ENCODE measurements at regions not wholly inside any gene's neighbourhood (a gene's known extent, or its start where the extent isn't known, plus 50 kb on each side); places are given as distances from the start of the nearest gene placed in this dataset.

DNA sequence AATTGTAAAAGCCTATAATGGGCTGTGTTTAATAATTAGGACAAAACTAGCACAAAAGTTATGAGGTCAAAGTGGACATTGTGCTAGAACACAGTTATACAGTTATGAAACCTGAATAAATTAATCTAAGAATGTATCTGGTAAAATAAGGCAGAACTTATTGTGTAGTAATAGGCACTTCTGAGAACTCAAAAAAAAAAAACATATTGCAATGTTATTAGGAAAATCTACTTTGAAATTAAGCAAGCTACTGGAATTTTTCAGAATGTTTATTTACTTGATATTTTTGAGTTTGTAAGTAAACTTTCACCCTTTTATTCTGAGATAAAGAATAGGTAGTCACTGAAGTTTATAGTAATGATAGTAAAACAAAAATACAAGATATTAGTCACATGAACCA, 135.8 kb upstream of the ABCB5 start:
- H3K36me3 Mint-ChIP-seq (ENCODE audit: low read depth, unreplicated experiment) = no peaks in the 10 kb centered on the region
- Histone ChIP-seq H4K20me1 (ENCODE audit: insufficient read depth, low read length) (no peaks in the 10 kb centered on the region), H2AFZ (ENCODE audit: low read depth, low read length) (no peak overlapping the region), H3K36me3 (ENCODE audit: insufficient read depth, low read length) (no peaks in the 10 kb centered on the region), H3K9me3 (ENCODE audit: insufficient read depth, low read depth, low read length) (no peaks in the 10 kb centered on the region), H3K27me3 (ENCODE audit: insufficient read depth, low read length) (no peaks in the 10 kb centered on the region), H3K4me1 (ENCODE audit: insufficient read depth, low read length) (no peaks in the 10 kb centered on the region), H3K4me3 (ENCODE audit: insufficient read depth, low read depth, low read length) (no peak overlapping the region), H3K4me2 (ENCODE audit: low read length) (no peak overlapping the region), H3K9ac (ENCODE audit: low read length) (no peak overlapping the region), H3K27ac (ENCODE audit: low read depth, low read length) (no peak overlapping the region), H3K79me2 (ENCODE audit: insufficient read depth, low read length) (no peaks in the 10 kb centered on the region)
- FAIRE-seq = no peak
- no peak for TF ChIP-seq EZH2 (IDR thresholded peaks at IDR 0.05; ENCODE audit: insufficient read depth, low read length)
- TF ChIP-seq, protein P1, sequence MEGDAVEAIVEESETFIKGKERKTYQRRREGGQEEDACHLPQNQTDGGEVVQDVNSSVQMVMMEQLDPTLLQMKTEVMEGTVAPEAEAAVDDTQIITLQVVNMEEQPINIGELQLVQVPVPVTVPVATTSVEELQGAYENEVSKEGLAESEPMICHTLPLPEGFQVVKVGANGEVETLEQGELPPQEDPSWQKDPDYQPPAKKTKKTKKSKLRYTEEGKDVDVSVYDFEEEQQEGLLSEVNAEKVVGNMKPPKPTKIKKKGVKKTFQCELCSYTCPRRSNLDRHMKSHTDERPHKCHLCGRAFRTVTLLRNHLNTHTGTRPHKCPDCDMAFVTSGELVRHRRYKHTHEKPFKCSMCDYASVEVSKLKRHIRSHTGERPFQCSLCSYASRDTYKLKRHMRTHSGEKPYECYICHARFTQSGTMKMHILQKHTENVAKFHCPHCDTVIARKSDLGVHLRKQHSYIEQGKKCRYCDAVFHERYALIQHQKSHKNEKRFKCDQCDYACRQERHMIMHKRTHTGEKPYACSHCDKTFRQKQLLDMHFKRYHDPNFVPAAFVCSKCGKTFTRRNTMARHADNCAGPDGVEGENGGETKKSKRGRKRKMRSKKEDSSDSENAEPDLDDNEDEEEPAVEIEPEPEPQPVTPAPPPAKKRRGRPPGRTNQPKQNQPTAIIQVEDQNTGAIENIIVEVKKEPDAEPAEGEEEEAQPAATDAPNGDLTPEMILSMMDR (IDR thresholded peaks at IDR 0.05; ENCODE audit: insufficient read depth, low read depth, low read length) = no peak
- H3K27ac Mint-ChIP-seq (ENCODE audit: unreplicated experiment) = no peak overlapping the region
- H3K9me3 Mint-ChIP-seq (ENCODE audit: unreplicated experiment) = no peaks in the 10 kb centered on the region
- no peak overlapping the region for H3K4me3 Mint-ChIP-seq (ENCODE audit: unreplicated experiment)
- peaks cover 2% of the 10 kb centered on the region for H3K4me1 Mint-ChIP-seq (ENCODE audit: low read depth, unreplicated experiment)
- no peak for DNase-seq (ENCODE audit: low read depth)
- H3K27me3 Mint-ChIP-seq (ENCODE audit: low read depth, unreplicated experiment) = no peaks in the 10 kb centered on the region

DNA sequence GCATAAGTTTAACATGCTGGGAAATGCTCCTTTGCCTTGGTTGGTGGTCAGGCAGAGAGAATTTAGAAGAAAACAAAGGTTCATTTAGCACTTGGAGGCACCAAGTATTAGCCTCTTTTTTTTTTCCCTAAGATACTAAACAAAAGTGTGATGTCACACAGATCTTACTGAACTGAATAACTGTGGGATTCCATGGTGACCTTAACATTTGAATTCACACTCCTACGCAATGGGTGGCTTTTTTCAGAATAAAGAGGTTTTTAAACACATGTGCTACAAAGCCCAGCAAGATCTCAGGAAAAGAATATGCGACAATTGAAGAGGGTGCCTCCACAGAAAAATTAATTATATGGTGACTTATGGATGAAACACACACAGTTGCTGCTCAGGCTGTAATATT, 133.4 kb upstream of the ABCB5 start:
- no peak overlapping the region for H3K4me2 ChIP-seq (ENCODE audit: low read length)
- no peaks in the 10 kb centered on the region for H3K27me3 Mint-ChIP-seq (ENCODE audit: low read depth, unreplicated experiment)
- no peak overlapping the region for H3K4me3 Mint-ChIP-seq (ENCODE audit: unreplicated experiment)
- no peak overlapping the region for H3K27ac Mint-ChIP-seq (ENCODE audit: unreplicated experiment)
- no peaks in the 10 kb centered on the region for H3K79me2 ChIP-seq (ENCODE audit: insufficient read depth, low read length)
- TF ChIP-seq, protein P1 (IDR thresholded peaks at IDR 0.05; ENCODE audit: insufficient read depth, low read depth, low read length) = no peak
- no peak for TF ChIP-seq EZH2 (IDR thresholded peaks at IDR 0.05; ENCODE audit: insufficient read depth, low read length)
- H3K36me3 Mint-ChIP-seq (ENCODE audit: low read depth, unreplicated experiment) = no peaks in the 10 kb centered on the region
- FAIRE-seq (no peak), DNase-seq (ENCODE audit: low read depth) (peak; percentile 63)
- H4K20me1 ChIP-seq (ENCODE audit: insufficient read depth, low read length) = no peaks in the 10 kb centered on the region
- H3K4me1 ChIP-seq (ENCODE audit: insufficient read depth, low read length) = no peaks in the 10 kb centered on the region
- H3K9me3 Mint-ChIP-seq (ENCODE audit: unreplicated experiment) = peaks cover 3% of the 10 kb centered on the region
- no peak overlapping the region for H3K9ac ChIP-seq (ENCODE audit: low read length)
- H3K9me3 ChIP-seq (ENCODE audit: insufficient read depth, low read depth, low read length) = no peaks in the 10 kb centered on the region
- H3K36me3 ChIP-seq (ENCODE audit: insufficient read depth, low read length) = no peaks in the 10 kb centered on the region
- H3K27me3 ChIP-seq (ENCODE audit: insufficient read depth, low read length) = no peaks in the 10 kb centered on the region
- no peak overlapping the region for H3K4me3 ChIP-seq (ENCODE audit: insufficient read depth, low read depth, low read length)
- no peak overlapping the region for H2AFZ ChIP-seq (ENCODE audit: low read depth, low read length)
- no peak overlapping the region for H3K27ac ChIP-seq (ENCODE audit: low read depth, low read length)
- H3K4me1 Mint-ChIP-seq (ENCODE audit: low read depth, unreplicated experiment) = peaks cover 2% of the 10 kb centered on the region

DNA sequence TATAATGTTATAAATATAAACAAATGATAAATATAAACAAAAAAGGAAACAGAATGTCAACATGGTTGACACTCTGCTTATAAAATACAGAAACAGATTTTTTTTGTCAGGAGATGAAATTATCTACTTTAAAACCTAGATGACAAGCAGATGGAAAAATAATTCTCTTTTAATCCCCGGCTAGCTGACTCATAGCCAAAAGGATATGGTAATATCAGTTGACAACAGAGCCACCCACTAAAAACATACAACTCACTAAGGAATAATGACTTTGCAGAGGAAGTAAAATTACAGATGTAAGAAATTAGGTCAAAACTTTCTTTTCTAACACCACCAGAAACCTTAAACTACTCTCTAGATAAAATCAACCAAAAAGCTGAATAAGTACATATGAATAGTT, 131.1 kb upstream of the ABCB5 start:
- H3K27me3 ChIP-seq (ENCODE audit: insufficient read depth, low read length) = no peaks in the 10 kb centered on the region
- Mint-ChIP-seq H3K9me3 (ENCODE audit: unreplicated experiment) (peaks cover 14% of the 10 kb centered on the region), H3K27me3 (ENCODE audit: low read depth, unreplicated experiment) (no peaks in the 10 kb centered on the region), H3K27ac (ENCODE audit: unreplicated experiment) (no peak overlapping the region), H3K4me3 (ENCODE audit: unreplicated experiment) (no peak overlapping the region), H3K4me1 (ENCODE audit: low read depth, unreplicated experiment) (peaks cover 2% of the 10 kb centered on the region), H3K36me3 (ENCODE audit: low read depth, unreplicated experiment) (peaks cover 4% of the 10 kb centered on the region)
- H3K4me1 ChIP-seq (ENCODE audit: insufficient read depth, low read length) = no peaks in the 10 kb centered on the region
- no peak overlapping the region for H3K4me2 ChIP-seq (ENCODE audit: low read length)
- no peak overlapping the region for H2AFZ ChIP-seq (ENCODE audit: low read depth, low read length)
- H3K36me3 ChIP-seq (ENCODE audit: insufficient read depth, low read length) = no peaks in the 10 kb centered on the region
- no peak for FAIRE-seq
- H3K4me3 ChIP-seq (ENCODE audit: insufficient read depth, low read depth, low read length) = no peak overlapping the region
- peaks cover 5% of the 10 kb centered on the region for H3K9me3 ChIP-seq (ENCODE audit: insufficient read depth, low read depth, low read length)
- no peaks in the 10 kb centered on the region for H4K20me1 ChIP-seq (ENCODE audit: insufficient read depth, low read length)
- H3K9ac ChIP-seq (ENCODE audit: low read length) = no peak overlapping the region
- no peaks in the 10 kb centered on the region for H3K79me2 ChIP-seq (ENCODE audit: insufficient read depth, low read length)
- DNase-seq (ENCODE audit: low read depth) = no peak
- TF ChIP-seq EZH2 (IDR thresholded peaks at IDR 0.05; ENCODE audit: insufficient read depth, low read length) = no peak
- TF ChIP-seq, protein P1 (IDR thresholded peaks at IDR 0.05; ENCODE audit: insufficient read depth, low read depth, low read length) = no peak
- H3K27ac ChIP-seq (ENCODE audit: low read depth, low read length) = no peak overlapping the region

Data from astrocyte (in vitro differentiated cells and primary cell).